ENCODE measurements at regions not wholly inside any gene's neighbourhood (a gene's known extent, or its start where the extent isn't known, plus 50 kb on each side); places are given as distances from the start of the nearest gene placed in this dataset.

DNA sequence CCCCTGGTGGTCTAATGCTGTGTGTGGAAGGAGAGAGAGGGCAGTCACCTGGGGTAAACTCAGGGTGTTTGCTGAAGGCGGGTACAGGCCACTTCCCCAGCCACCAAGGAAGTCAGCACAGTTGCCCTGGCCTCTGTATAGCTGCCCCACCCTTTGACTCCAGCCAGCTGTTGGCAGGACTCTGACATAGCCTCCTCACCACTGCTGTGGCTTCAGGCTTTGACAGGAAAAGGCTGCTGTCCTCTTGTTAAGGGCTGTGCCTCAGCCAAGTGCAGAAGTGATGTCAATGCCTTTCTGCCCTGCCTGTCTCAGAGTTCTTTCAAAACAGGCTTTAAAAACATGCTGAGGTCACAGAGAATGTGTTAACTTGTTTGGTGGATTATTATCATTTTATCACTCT lies 487.2 kb upstream of the KLF4 start:
- in situ Hi-C loops (cut with MboI; ENCODE audit: low sequenced_read_pairs, unreplicated experiment): no loop called here
- TF ChIP-seq, protein P1, sequence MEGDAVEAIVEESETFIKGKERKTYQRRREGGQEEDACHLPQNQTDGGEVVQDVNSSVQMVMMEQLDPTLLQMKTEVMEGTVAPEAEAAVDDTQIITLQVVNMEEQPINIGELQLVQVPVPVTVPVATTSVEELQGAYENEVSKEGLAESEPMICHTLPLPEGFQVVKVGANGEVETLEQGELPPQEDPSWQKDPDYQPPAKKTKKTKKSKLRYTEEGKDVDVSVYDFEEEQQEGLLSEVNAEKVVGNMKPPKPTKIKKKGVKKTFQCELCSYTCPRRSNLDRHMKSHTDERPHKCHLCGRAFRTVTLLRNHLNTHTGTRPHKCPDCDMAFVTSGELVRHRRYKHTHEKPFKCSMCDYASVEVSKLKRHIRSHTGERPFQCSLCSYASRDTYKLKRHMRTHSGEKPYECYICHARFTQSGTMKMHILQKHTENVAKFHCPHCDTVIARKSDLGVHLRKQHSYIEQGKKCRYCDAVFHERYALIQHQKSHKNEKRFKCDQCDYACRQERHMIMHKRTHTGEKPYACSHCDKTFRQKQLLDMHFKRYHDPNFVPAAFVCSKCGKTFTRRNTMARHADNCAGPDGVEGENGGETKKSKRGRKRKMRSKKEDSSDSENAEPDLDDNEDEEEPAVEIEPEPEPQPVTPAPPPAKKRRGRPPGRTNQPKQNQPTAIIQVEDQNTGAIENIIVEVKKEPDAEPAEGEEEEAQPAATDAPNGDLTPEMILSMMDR (IDR thresholded peaks at IDR 0.05; ENCODE audit: borderline replicate concordance, control extremely low read depth, extremely low read depth, insufficient read depth, missing control alignments): no peak
- no peak for DNase-seq (ENCODE audit: low spot score)

DNA sequence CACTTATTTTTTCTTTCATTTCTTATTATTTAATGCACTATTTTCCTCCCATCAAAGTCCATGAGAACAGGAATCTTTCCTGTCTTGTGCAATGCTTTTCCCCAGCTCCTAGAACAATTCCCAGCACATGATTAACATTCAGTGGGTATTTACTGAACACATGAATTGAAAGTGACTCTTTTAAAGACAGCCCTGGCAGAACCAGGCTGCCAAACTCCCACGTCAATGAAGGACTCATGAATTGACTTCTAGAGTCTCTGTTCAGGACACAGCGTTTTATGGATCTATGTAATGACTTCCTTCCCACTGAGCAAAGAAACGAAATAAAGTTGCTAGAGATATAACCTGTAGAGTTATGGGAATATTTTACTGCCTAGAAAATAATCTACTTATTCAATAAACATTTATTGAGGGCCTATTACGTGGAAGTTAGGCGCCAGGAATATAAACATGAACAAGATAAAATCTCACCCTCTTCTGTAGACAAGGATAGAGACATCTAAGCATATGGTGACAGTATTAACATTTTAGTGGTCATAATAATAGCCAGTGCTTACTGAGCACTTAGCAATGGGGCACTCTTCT lies 485.9 kb upstream of the KLF4 start:
- TF ChIP-seq, protein P1 (IDR thresholded peaks at IDR 0.05; ENCODE audit: borderline replicate concordance, control extremely low read depth, extremely low read depth, insufficient read depth, missing control alignments): no peak
- DNase-seq (ENCODE audit: low spot score): no peak
- in situ Hi-C loops (cut with MboI; ENCODE audit: low sequenced_read_pairs, unreplicated experiment): no loop called here

DNA sequence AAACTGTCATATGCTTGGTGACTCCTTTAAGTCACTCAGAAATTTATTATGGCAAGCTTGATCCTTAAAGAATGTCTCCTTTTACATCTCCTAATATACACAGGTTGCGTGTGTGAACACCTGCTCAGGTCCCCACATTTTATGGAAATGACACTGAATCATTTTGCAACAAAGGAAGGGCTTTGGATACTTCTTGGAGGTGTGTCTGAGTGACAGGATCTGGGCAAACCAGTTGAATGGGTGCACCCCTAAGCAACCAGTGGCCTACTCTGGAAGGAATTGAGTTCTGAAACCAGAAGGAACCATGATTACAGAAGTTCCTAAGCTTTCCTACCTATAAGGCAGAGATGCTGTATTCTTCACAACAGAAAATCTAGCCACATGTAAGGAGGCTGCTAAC lies 483.9 kb upstream of the KLF4 start:
- TF ChIP-seq, protein P1 (IDR thresholded peaks at IDR 0.05; ENCODE audit: borderline replicate concordance, control extremely low read depth, extremely low read depth, insufficient read depth, missing control alignments): no peak
- DNase-seq (ENCODE audit: low spot score): no peak
- in situ Hi-C loops (cut with MboI; ENCODE audit: low sequenced_read_pairs, unreplicated experiment): no loop called here

DNA sequence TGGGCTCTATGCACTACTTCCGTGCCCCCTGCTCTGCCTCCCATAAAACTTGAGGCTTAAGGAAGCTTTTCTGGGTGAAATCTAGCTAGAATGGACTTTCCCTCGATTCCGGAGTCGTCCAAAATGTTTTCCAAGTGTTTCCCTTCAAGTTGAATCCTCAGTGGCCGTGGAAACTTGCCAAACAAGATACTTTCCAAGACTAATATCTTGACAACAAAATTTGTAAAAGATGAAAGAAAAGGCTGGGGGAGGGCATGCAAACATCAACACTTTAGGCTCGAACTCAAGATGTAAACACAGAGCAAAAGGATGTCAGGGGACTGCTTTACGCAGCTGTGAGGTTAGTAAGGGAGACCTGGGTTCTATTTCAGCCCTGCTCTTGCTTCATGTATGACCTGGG lies 482.8 kb upstream of the KLF4 start:
- in situ Hi-C loops (cut with MboI; ENCODE audit: low sequenced_read_pairs, unreplicated experiment): no loop called here

DNA sequence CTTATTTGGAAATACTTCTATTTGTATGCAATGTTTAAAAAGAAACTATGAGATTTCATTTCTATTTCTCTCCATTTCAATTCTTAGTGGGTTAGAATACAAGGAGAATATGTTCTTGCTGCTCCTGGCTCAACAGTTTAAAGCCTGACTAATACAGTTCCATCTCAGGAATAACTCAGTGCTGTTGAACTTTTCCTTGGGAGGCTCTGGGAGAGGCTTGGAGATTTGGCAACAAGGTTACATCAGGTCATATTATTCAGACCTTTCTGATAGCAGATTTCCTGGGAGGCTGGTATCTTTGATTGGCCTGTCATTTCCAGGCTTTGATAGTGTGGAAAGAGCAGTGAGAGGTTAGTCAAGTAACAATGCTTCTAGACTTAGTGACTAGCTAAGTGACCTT lies 481.7 kb upstream of the KLF4 start:
- DNase-seq (ENCODE audit: low spot score): no peak
- in situ Hi-C loops (cut with MboI; ENCODE audit: low sequenced_read_pairs, unreplicated experiment): no loop called here
- TF ChIP-seq, protein P1 (IDR thresholded peaks at IDR 0.05; ENCODE audit: borderline replicate concordance, control extremely low read depth, extremely low read depth, insufficient read depth, missing control alignments): no peak

More for the DNA sequence above, 482.8 kb upstream of the KLF4 start:
- TF ChIP-seq, protein P1 (IDR thresholded peaks at IDR 0.05; ENCODE audit: borderline replicate concordance, control extremely low read depth, extremely low read depth, insufficient read depth, missing control alignments): no peak
- no peak for DNase-seq (ENCODE audit: low spot score)

DNA sequence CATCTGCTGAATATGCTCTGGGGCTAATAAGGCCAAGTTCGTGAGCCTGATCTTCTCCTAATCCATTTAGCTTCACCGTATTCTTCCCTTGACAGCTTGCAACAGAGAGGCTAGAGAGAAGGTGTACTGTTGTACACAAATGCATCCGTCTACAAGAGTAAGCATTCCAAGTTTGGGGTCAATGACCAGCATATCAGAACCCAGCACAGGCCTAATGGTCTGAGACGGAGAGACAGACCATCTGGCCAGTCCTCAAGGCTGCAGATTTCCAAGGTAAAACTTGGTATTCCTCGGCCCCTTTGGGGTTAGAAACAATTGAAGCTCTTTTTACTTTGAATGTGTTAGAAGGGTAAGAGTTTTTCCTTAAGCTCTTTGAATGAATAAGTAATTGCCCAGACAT lies 481.2 kb upstream of the KLF4 start:
- TF ChIP-seq, protein P1 (IDR thresholded peaks at IDR 0.05; ENCODE audit: borderline replicate concordance, control extremely low read depth, extremely low read depth, insufficient read depth, missing control alignments): no peak
- DNase-seq (ENCODE audit: low spot score): no peak
- in situ Hi-C loops (cut with MboI; ENCODE audit: low sequenced_read_pairs, unreplicated experiment): no loop called here
